ENCODE measurements at regions not wholly inside any gene's neighbourhood (a gene's known extent, or its start where the extent isn't known, plus 50 kb on each side); places are given as distances from the start of the nearest gene placed in this dataset.

- H3K27me3 ChIP-seq (ENCODE audit: control insufficient read depth, insufficient read depth, low read length), result no peaks in the 10 kb centered on the region
- H3K36me3 ChIP-seq (ENCODE audit: control insufficient read depth, insufficient read depth, low read length), result no peaks in the 10 kb centered on the region
- H3K4me3 ChIP-seq (ENCODE audit: low read depth, low read length), result no peak overlapping the region
- DNase-seq (ENCODE audit: low read depth), result no peak
- no peak for TF ChIP-seq CTCF (IDR thresholded peaks at IDR 0.05; ENCODE audit: insufficient read depth, low read length, poor library complexity, severe bottlenecking)
Observed at GRCh38 chr1:98005326-98006010, 84.6 kb upstream of the DPYD start.

GRCh38 chr1:98003442-98003841, 82.6 kb upstream of the DPYD start:
- no peak for TF ChIP-seq CTCF (IDR thresholded peaks at IDR 0.05; ENCODE audit: insufficient read depth, low read length, poor library complexity, severe bottlenecking)
- no peak for DNase-seq (ENCODE audit: low read depth)
- Histone ChIP-seq H3K4me3 (ENCODE audit: low read depth, low read length) (no peak overlapping the region), H3K36me3 (ENCODE audit: control insufficient read depth, insufficient read depth, low read length) (no peaks in the 10 kb centered on the region), H3K27me3 (ENCODE audit: control insufficient read depth, insufficient read depth, low read length) (no peaks in the 10 kb centered on the region)

GRCh38 chr1:98002288-98002687, 81.5 kb upstream of the DPYD start:
- Histone ChIP-seq H3K4me3 (ENCODE audit: low read depth, low read length) (no peak overlapping the region), H3K27me3 (ENCODE audit: control insufficient read depth, insufficient read depth, low read length) (no peaks in the 10 kb centered on the region), H3K36me3 (ENCODE audit: control insufficient read depth, insufficient read depth, low read length) (no peaks in the 10 kb centered on the region)
- TF ChIP-seq CTCF (IDR thresholded peaks at IDR 0.05; ENCODE audit: insufficient read depth, low read length, poor library complexity, severe bottlenecking), result no peak
- DNase-seq (ENCODE audit: low read depth), result no peak

GRCh38 chr1:98001764-98002163, 80.9 kb upstream of the DPYD start:
- H3K36me3 ChIP-seq (ENCODE audit: control insufficient read depth, insufficient read depth, low read length), result no peaks in the 10 kb centered on the region
- TF ChIP-seq CTCF (IDR thresholded peaks at IDR 0.05; ENCODE audit: insufficient read depth, low read length, poor library complexity, severe bottlenecking), result no peak
- H3K27me3 ChIP-seq (ENCODE audit: control insufficient read depth, insufficient read depth, low read length), result no peaks in the 10 kb centered on the region
- H3K4me3 ChIP-seq (ENCODE audit: low read depth, low read length), result no peak overlapping the region
- no peak for DNase-seq (ENCODE audit: low read depth)

GRCh38 chr1:97999320-97999719, 78.5 kb upstream of the DPYD start:
- no peak for TF ChIP-seq CTCF (IDR thresholded peaks at IDR 0.05; ENCODE audit: insufficient read depth, low read length, poor library complexity, severe bottlenecking)
- H3K27me3 ChIP-seq (ENCODE audit: control insufficient read depth, insufficient read depth, low read length), result no peaks in the 10 kb centered on the region
- peak; percentile 54 for DNase-seq (ENCODE audit: low read depth)
- H3K36me3 ChIP-seq (ENCODE audit: control insufficient read depth, insufficient read depth, low read length), result no peaks in the 10 kb centered on the region
- H3K4me3 ChIP-seq (ENCODE audit: low read depth, low read length), result no peak overlapping the region

GRCh38 chr1:97996880-97997279, 76.0 kb upstream of the DPYD start:
- H3K4me3 ChIP-seq (ENCODE audit: low read depth, low read length), result no peak overlapping the region
- no peaks in the 10 kb centered on the region for H3K36me3 ChIP-seq (ENCODE audit: control insufficient read depth, insufficient read depth, low read length)
- no peaks in the 10 kb centered on the region for H3K27me3 ChIP-seq (ENCODE audit: control insufficient read depth, insufficient read depth, low read length)
- DNase-seq (ENCODE audit: low read depth), result no peak
- TF ChIP-seq CTCF (IDR thresholded peaks at IDR 0.05; ENCODE audit: insufficient read depth, low read length, poor library complexity, severe bottlenecking), result no peak

All from kidney epithelial cell (primary cell).